ENCODE measurements at regions not wholly inside any gene's neighbourhood (a gene's known extent, or its start where the extent isn't known, plus 50 kb on each side); places are given as distances from the start of the nearest gene placed in this dataset.

- no peak for TF ChIP-seq EZH2 (IDR thresholded peaks at IDR 0.05; ENCODE audit: insufficient read depth, poor library complexity, severe bottlenecking)
- no peak for TF ChIP-seq EZH2phosphoT487 (IDR thresholded peaks at IDR 0.05; ENCODE audit: insufficient read depth, low read depth)
Measured at GRCh38 chr3:127053450-127053849, 70.5 kb downstream of the PLXNA1 start.
